ENCODE measurements at regions not wholly inside any gene's neighbourhood (a gene's known extent, or its start where the extent isn't known, plus 50 kb on each side); places are given as distances from the start of the nearest gene placed in this dataset.
A peak's percentile ranks its signal among the peaks of the same experiment; 100 is the strongest.

GRCh38 chr14:66115740-66116502 is 370.2 kb upstream of the CCDC196 start:
- DNase-seq (ENCODE audit: low spot score) = no peak

GRCh38 chr14:66116732-66117131 is 369.4 kb upstream of the CCDC196 start:
- no peak for DNase-seq (ENCODE audit: low spot score)

- no peak for DNase-seq (ENCODE audit: low spot score)
These were observed 368.6 kb upstream of the CCDC196 start for GRCh38 chr14:66117600-66117999.

- DNase-seq (ENCODE audit: low spot score) = no peak
These were observed 366.5 kb upstream of the CCDC196 start for GRCh38 chr14:66119606-66120231.

- no peak for DNase-seq (ENCODE audit: low spot score)
These were observed 365.8 kb upstream of the CCDC196 start for GRCh38 chr14:66120402-66120801.

- no peak for DNase-seq (ENCODE audit: low spot score)
These were observed 364.3 kb upstream of the CCDC196 start for GRCh38 chr14:66121859-66122258.

- DNase-seq (ENCODE audit: low spot score) = no peak
These were observed 356.9 kb upstream of the CCDC196 start for GRCh38 chr14:66129224-66129623.

GRCh38 chr14:66131111-66131510 is 355.1 kb upstream of the CCDC196 start:
- no peak for DNase-seq (ENCODE audit: low spot score)

GRCh38 chr14:66133666-66134065 is 352.5 kb upstream of the CCDC196 start:
- no peak for DNase-seq (ENCODE audit: low spot score)

- no peak for DNase-seq (ENCODE audit: low spot score)
These were observed 350.3 kb upstream of the CCDC196 start for GRCh38 chr14:66135831-66136230.

GRCh38 chr14:66137081-66137480 is 349.1 kb upstream of the CCDC196 start:
- DNase-seq (ENCODE audit: low spot score) = no peak

GRCh38 chr14:66139432-66139831 is 346.7 kb upstream of the CCDC196 start:
- DNase-seq (ENCODE audit: low spot score) = no peak

- DNase-seq (ENCODE audit: low spot score) = no peak
These were observed 345.8 kb upstream of the CCDC196 start for GRCh38 chr14:66140213-66140918.

- DNase-seq (ENCODE audit: low spot score) = no peak
These were observed 345.2 kb upstream of the CCDC196 start for GRCh38 chr14:66140963-66141362.

GRCh38 chr14:66141733-66142132 is 344.4 kb upstream of the CCDC196 start:
- no peak for DNase-seq (ENCODE audit: low spot score)

GRCh38 chr14:66143387-66144112 is 342.6 kb upstream of the CCDC196 start:
- DNase-seq (ENCODE audit: low spot score) = peak; percentile 56

- DNase-seq (ENCODE audit: low spot score) = no peak
These were observed 333.9 kb upstream of the CCDC196 start for GRCh38 chr14:66152302-66152701.

- DNase-seq (ENCODE audit: low spot score) = no peak
These were observed 333.4 kb upstream of the CCDC196 start for GRCh38 chr14:66152747-66153146.

- DNase-seq (ENCODE audit: low spot score) = no peak
These were observed 323.1 kb upstream of the CCDC196 start for GRCh38 chr14:66163023-66163422.

- no peak for DNase-seq (ENCODE audit: low spot score)
These were observed 320.8 kb upstream of the CCDC196 start for GRCh38 chr14:66165337-66165736.

- no peak for DNase-seq (ENCODE audit: low spot score)
These were observed 311.7 kb upstream of the CCDC196 start for GRCh38 chr14:66174453-66174891.

GRCh38 chr14:66177935-66178334 is 308.2 kb upstream of the CCDC196 start:
- no peak for DNase-seq (ENCODE audit: low spot score)

All from ecto neural progenitor cell (in vitro differentiated cells).